ENCODE measurements at regions not wholly inside any gene's neighbourhood (a gene's known extent, or its start where the extent isn't known, plus 50 kb on each side); places are given as distances from the start of the nearest gene placed in this dataset.

DNA sequence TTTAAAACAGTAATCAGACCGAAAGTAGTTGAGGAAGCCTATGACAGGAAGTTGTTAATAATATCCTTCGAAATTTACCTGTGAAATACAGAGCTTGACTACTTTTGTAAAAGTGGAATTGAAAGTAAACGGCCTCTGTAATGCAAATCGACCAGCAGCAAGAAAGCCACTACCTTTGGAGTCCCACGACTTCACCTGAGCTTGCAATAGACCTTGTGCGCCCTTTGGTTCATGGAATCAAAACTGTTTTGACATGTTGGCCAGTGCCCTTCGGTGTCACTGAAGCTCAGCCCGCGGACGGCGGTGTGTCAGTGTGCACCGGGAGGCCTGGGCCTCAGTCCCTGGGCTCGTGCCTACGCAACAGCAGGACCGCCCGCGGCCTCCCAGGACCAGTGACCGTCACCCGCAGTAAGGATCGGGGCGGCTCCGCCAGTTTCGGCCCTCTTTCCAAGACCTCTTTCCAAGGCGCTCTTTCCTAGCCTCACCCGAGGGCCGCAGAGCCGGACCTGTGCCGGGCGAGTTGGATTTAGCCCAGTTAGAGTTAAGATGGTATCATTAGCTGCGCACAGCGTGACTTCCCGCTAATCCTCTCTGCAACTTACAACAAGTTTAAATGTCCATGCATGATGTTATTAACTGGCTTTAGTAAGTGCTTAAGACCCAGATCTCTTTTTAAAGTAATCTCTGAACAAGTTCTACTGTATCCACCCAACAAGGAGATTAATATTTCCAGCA, 223.3 kb downstream of the MEF2C start:
- Histone ChIP-seq H4K20me1 (ENCODE audit: insufficient read depth) (no peaks in the 10 kb centered on the region), H3K4me3 (ENCODE audit: low read length) (peak overlapping the region; percentile 82), H3K4me2 (ENCODE audit: low read length) (peak overlapping the region; percentile 86), H3K36me3 (ENCODE audit: insufficient read depth, low read length) (peaks cover 6% of the 10 kb centered on the region), H3K9me3 (ENCODE audit: low read length) (no peaks in the 10 kb centered on the region), H3K9ac (ENCODE audit: low read length) (peak overlapping the region; percentile 96), H3K27ac (ENCODE audit: low read length) (peak overlapping the region; percentile 100), H2AFZ (ENCODE audit: low read depth, low read length) (no peak overlapping the region), H3K27me3 (ENCODE audit: insufficient read depth, low read depth, low read length) (no peaks in the 10 kb centered on the region), H3F3A (ENCODE audit: insufficient read depth, low read length, poor library complexity, severe bottlenecking) (peaks cover 16% of the 10 kb centered on the region), H3K9me2 (ENCODE audit: insufficient read depth, low read length) (no peaks in the 10 kb centered on the region), H3K79me2 (replicated peaks; ENCODE audit: insufficient read depth, low read length) (peaks cover 97% of the 10 kb centered on the region)
- TF ChIP-seq EP300 (conservative IDR thresholded peaks at IDR 0.05; ENCODE audit: poor library complexity, severe bottlenecking) (no peak), RAD21 (conservative IDR thresholded peaks at IDR 0.05) (no peak), EZH2 (IDR thresholded peaks at IDR 0.05; ENCODE audit: borderline replicate concordance, insufficient read depth, low read length, poor library complexity, severe bottlenecking) (no peak), POLR2AphosphoS5 (IDR thresholded peaks at IDR 0.05) (no peak), SMC3 (conservative IDR thresholded peaks at IDR 0.05; ENCODE audit: poor library complexity) (no peak), TAF1 (IDR thresholded peaks at IDR 0.05; ENCODE audit: low read depth) (no peak), MXI1 (conservative IDR thresholded peaks at IDR 0.05; ENCODE audit: poor library complexity, severe bottlenecking) (no peak)
- TF ChIP-seq, protein P1, sequence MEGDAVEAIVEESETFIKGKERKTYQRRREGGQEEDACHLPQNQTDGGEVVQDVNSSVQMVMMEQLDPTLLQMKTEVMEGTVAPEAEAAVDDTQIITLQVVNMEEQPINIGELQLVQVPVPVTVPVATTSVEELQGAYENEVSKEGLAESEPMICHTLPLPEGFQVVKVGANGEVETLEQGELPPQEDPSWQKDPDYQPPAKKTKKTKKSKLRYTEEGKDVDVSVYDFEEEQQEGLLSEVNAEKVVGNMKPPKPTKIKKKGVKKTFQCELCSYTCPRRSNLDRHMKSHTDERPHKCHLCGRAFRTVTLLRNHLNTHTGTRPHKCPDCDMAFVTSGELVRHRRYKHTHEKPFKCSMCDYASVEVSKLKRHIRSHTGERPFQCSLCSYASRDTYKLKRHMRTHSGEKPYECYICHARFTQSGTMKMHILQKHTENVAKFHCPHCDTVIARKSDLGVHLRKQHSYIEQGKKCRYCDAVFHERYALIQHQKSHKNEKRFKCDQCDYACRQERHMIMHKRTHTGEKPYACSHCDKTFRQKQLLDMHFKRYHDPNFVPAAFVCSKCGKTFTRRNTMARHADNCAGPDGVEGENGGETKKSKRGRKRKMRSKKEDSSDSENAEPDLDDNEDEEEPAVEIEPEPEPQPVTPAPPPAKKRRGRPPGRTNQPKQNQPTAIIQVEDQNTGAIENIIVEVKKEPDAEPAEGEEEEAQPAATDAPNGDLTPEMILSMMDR (IDR thresholded peaks at IDR 0.05; ENCODE audit: poor library complexity, severe bottlenecking), result no peak
- TF ChIP-seq, protein P2, sequence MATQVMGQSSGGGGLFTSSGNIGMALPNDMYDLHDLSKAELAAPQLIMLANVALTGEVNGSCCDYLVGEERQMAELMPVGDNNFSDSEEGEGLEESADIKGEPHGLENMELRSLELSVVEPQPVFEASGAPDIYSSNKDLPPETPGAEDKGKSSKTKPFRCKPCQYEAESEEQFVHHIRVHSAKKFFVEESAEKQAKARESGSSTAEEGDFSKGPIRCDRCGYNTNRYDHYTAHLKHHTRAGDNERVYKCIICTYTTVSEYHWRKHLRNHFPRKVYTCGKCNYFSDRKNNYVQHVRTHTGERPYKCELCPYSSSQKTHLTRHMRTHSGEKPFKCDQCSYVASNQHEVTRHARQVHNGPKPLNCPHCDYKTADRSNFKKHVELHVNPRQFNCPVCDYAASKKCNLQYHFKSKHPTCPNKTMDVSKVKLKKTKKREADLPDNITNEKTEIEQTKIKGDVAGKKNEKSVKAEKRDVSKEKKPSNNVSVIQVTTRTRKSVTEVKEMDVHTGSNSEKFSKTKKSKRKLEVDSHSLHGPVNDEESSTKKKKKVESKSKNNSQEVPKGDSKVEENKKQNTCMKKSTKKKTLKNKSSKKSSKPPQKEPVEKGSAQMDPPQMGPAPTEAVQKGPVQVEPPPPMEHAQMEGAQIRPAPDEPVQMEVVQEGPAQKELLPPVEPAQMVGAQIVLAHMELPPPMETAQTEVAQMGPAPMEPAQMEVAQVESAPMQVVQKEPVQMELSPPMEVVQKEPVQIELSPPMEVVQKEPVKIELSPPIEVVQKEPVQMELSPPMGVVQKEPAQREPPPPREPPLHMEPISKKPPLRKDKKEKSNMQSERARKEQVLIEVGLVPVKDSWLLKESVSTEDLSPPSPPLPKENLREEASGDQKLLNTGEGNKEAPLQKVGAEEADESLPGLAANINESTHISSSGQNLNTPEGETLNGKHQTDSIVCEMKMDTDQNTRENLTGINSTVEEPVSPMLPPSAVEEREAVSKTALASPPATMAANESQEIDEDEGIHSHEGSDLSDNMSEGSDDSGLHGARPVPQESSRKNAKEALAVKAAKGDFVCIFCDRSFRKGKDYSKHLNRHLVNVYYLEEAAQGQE (IDR thresholded peaks at IDR 0.05; ENCODE audit: borderline replicate concordance), result no peak

DNA sequence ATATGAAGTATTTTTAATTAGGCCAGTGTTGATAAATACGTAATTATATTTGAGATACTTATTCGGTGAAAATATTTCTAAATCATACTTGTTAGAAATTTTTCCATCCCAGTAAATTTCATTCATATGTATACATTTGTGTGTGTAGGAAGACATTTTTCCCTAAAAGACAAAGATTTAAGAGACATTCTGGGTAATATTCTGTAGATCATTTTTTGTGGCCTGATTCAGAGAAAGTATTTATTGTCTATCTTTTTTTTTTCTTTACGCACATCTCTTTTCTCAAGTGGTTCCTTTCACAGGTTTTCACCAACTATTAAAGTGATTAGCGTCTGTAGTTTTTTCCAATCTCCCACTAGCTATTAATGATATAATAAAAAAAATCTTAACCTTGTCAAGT, 224.1 kb downstream of the MEF2C start:
- Histone ChIP-seq H3K27me3 (ENCODE audit: insufficient read depth, low read depth, low read length) (no peaks in the 10 kb centered on the region), H2AFZ (ENCODE audit: low read depth, low read length) (no peak overlapping the region), H3K27ac (ENCODE audit: low read length) (peak overlapping the region; percentile 100), H3K79me2 (replicated peaks; ENCODE audit: insufficient read depth, low read length) (peaks cover 97% of the 10 kb centered on the region), H3K4me3 (ENCODE audit: low read length) (peak overlapping the region; percentile 82), H3K9ac (ENCODE audit: low read length) (peak overlapping the region; percentile 96), H3K36me3 (ENCODE audit: insufficient read depth, low read length) (no peaks in the 10 kb centered on the region), H3K4me2 (ENCODE audit: low read length) (peak overlapping the region; percentile 86), H3K9me2 (ENCODE audit: insufficient read depth, low read length) (no peaks in the 10 kb centered on the region), H4K20me1 (ENCODE audit: insufficient read depth) (no peaks in the 10 kb centered on the region), H3K9me3 (ENCODE audit: low read length) (no peaks in the 10 kb centered on the region), H3F3A (ENCODE audit: insufficient read depth, low read length, poor library complexity, severe bottlenecking) (peaks cover 8% of the 10 kb centered on the region)
- no peak for TF ChIP-seq MXI1 (conservative IDR thresholded peaks at IDR 0.05; ENCODE audit: poor library complexity, severe bottlenecking)
- TF ChIP-seq TAF1 (IDR thresholded peaks at IDR 0.05; ENCODE audit: low read depth), result no peak
- no peak for TF ChIP-seq EP300 (conservative IDR thresholded peaks at IDR 0.05; ENCODE audit: poor library complexity, severe bottlenecking)
- TF ChIP-seq POLR2AphosphoS5 (IDR thresholded peaks at IDR 0.05), result no peak
- TF ChIP-seq EZH2 (IDR thresholded peaks at IDR 0.05; ENCODE audit: borderline replicate concordance, insufficient read depth, low read length, poor library complexity, severe bottlenecking), result no peak
- TF ChIP-seq RAD21 (conservative IDR thresholded peaks at IDR 0.05), result no peak
- TF ChIP-seq, protein P1 (IDR thresholded peaks at IDR 0.05; ENCODE audit: poor library complexity, severe bottlenecking), result no peak
- no peak for TF ChIP-seq SMC3 (conservative IDR thresholded peaks at IDR 0.05; ENCODE audit: poor library complexity)
- TF ChIP-seq, protein P2 (IDR thresholded peaks at IDR 0.05; ENCODE audit: borderline replicate concordance), result no peak

Data from neural cell (in vitro differentiated cells).